HEK293T (cell line): ENCODE measurements at regions not wholly inside any gene's neighbourhood (a gene's known extent, or its start where the extent isn't known, plus 50 kb on each side); places are given as distances from the start of the nearest gene placed in this dataset.
A peak's percentile ranks its signal among the peaks of the same experiment; 100 is the strongest.

ENCODE experiments used
- CTCF ChIA-PET: fragments of 350-600 bp; formaldehyde crosslinking; extraction: SDS; loops from one replicate; lab custom pipeline; 2021; ENCODE audit warnings: antibody characterized with exemption, inconsistent platforms; lab: Yijun Ruan, JAX
- POLR2A ChIA-PET: fragments of 350-600 bp; formaldehyde crosslinking; extraction: SDS; loops from one replicate; lab custom pipeline; 2020; ENCODE audit warnings: antibody characterized with exemption, inconsistent platforms; lab: Yijun Ruan, JAX
- DNase-seq: peaks from one replicate; pipeline ENCODE4 v3.0.0; 2012; ENCODE audit warnings: mixed read lengths; ENCODE audit errors: extremely low spot score
- ARNT ChIP-seq: fragments of 450-650 bp; IDR thresholded peaks from 2 replicates; pipeline ENCODE4 v1.6.1; 2017; ENCODE audit warnings: mild to moderate bottlenecking
- CTBP1 ChIP-seq: fragments of 450-650 bp; IDR thresholded peaks from 2 replicates; pipeline ENCODE4 v1.6.1; 2016; ENCODE audit warnings: borderline replicate concordance
- ELF4 ChIP-seq: fragments of 450-650 bp; IDR thresholded peaks from 2 replicates; pipeline ENCODE4 v1.6.1; 2017; ENCODE audit warnings: antibody characterized with exemption
- FOXA1 ChIP-seq: fragments of 450-650 bp; IDR thresholded peaks from 2 replicates; pipeline ENCODE4 v1.6.1; 2016; ENCODE audit warnings: mild to moderate bottlenecking
- FOXK2 ChIP-seq: fragments of 450-650 bp; IDR thresholded peaks from 2 replicates; pipeline ENCODE4 v1.6.1; 2016; ENCODE audit warnings: mild to moderate bottlenecking
- FOXM1 ChIP-seq: fragments of 450-650 bp; IDR thresholded peaks from 2 replicates; pipeline ENCODE4 v1.6.1; 2017; ENCODE audit warnings: mild to moderate bottlenecking, borderline replicate concordance
- HDGF ChIP-seq: fragments of 450-650 bp; IDR thresholded peaks from 2 replicates; pipeline ENCODE4 v1.6.1; 2017; ENCODE audit warnings: antibody characterized with exemption, borderline replicate concordance
- L3MBTL2 ChIP-seq: fragments of 450-650 bp; conservative IDR thresholded peaks from 2 replicates; pipeline ENCODE4 v1.6.1; 2016; ENCODE audit warnings: mild to moderate bottlenecking
- LEF1 ChIP-seq: fragments of 450-650 bp; IDR thresholded peaks from 2 replicates; pipeline ENCODE4 v1.6.1; 2017; ENCODE audit warnings: mild to moderate bottlenecking, borderline replicate concordance
- NFRKB ChIP-seq: fragments of 450-650 bp; IDR thresholded peaks from 2 replicates; pipeline ENCODE4 v1.6.1; 2016; ENCODE audit warnings: mild to moderate bottlenecking, moderate library complexity
- PKNOX1 ChIP-seq: fragments of 450-650 bp; IDR thresholded peaks from 2 replicates; pipeline ENCODE4 v1.6.1; 2016
- SP1 ChIP-seq: fragments of 450-650 bp; IDR thresholded peaks from 2 replicates; pipeline ENCODE4 v1.6.1; 2017
- SUZ12 ChIP-seq: fragments of 450-650 bp; IDR thresholded peaks from 2 replicates; pipeline ENCODE4 v1.6.1; 2016; ENCODE audit warnings: mild to moderate bottlenecking
- ZNF384 ChIP-seq: fragments of 450-650 bp; IDR thresholded peaks from 2 replicates; pipeline ENCODE4 v1.6.1; 2016

GRCh38 chr4:114768501-114768900 lies 169.9 kb downstream of the UGT8 start:
- CTCF ChIA-PET: no interaction called here
- DNase-seq: no peak
- POLR2A ChIA-PET: no interaction called here
- TF ChIP-seq HDGF (no peak), NFRKB (no peak), SP1 (no peak), ZNF384 (no peak), FOXK2 (no peak), L3MBTL2 (no peak), ELF4 (no peak), PKNOX1 (no peak), FOXA1 (no peak)

DNA sequence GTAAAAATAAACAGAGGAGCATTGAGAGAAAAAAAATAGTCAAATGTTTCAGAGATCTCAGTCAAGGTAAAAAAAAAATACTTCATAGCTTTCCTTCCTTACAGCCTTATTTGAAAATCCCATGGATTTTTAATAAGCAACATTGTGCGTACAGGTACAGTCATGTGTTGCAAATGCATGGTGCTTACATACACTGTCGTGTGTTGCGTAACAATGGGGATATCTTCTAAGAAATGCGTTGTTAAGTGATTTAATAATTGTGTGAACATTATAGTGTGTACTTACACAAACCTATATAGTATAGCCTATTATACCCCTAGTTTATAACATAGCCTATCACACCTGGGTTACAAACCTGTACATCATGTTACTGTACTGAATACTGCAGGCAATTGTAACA lies 172.0 kb downstream of the UGT8 start:
- ChIA-PET CTCF (no interaction called here), POLR2A (no interaction called here)
- DNase-seq: no peak
- TF ChIP-seq HDGF (no peak), SP1 (no peak), ARNT (no peak), LEF1 (no peak), CTBP1 (no peak), ELF4 (no peak)

DNA sequence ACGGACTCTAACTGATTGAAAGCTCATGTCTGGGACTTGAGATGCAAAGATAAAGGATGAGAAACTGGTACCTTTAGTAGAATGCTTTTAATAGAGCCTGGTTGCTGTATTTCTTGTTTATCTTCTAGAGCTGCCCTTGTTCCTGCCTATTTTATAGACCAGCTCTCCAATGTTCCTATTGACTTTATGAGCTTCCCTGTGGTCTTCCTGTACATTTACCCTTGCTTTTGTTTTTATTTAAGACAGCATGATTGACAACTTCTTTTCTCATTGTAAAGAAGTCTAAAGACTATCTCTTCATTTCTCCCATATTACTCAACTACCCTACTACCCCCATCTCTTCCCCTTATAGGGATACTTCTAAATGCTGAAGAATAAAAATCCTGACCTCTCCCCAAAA lies 174.7 kb downstream of the UGT8 start:
- peak; percentile 21 for DNase-seq
- ChIA-PET CTCF (no interaction called here), POLR2A (no interaction called here)
- no peak; the same call in 1 of the 2 replicates for TF ChIP-seq ZNF384
- TF ChIP-seq NFRKB: no peak
- no peak for TF ChIP-seq L3MBTL2
- TF ChIP-seq FOXA1: no peak; the same call in 1 of the 2 replicates
- peak; percentile 21; the same call in 1 of the 2 replicates for TF ChIP-seq ELF4
- TF ChIP-seq CTBP1: peak; percentile 91
- peak; percentile 79 for TF ChIP-seq FOXK2
- TF ChIP-seq SUZ12: no peak
- peak; percentile 93 for TF ChIP-seq PKNOX1
- 0 out of 2 replicates have a peak, but pooled peaks have one; percentile 6 for TF ChIP-seq FOXM1
